NB4 (cell line): ENCODE measurements at regions not wholly inside any gene's neighbourhood (a gene's known extent, or its start where the extent isn't known, plus 50 kb on each side); places are given as distances from the start of the nearest gene placed in this dataset.

Experiments used
- POLR2A ChIP-seq: IDR thresholded peaks from 2 replicates; pipeline ENCODE4 v1.6.1; 2011; ENCODE audit warnings: mild to moderate bottlenecking; ENCODE audit not compliant: insufficient read length; ENCODE audit errors: extremely low read depth
- TF ChIP-seq, protein P1 (sequence below): IDR thresholded peaks from 2 replicates; pipeline ENCODE4 v1.6.1; 2011; ENCODE audit warnings: low read depth, low read length
- TF ChIP-seq, protein P2 (sequence below): IDR thresholded peaks from one replicate; pipeline ENCODE4 v1.5.1; 2012; ENCODE audit warnings: low read depth, low read length

DNA sequence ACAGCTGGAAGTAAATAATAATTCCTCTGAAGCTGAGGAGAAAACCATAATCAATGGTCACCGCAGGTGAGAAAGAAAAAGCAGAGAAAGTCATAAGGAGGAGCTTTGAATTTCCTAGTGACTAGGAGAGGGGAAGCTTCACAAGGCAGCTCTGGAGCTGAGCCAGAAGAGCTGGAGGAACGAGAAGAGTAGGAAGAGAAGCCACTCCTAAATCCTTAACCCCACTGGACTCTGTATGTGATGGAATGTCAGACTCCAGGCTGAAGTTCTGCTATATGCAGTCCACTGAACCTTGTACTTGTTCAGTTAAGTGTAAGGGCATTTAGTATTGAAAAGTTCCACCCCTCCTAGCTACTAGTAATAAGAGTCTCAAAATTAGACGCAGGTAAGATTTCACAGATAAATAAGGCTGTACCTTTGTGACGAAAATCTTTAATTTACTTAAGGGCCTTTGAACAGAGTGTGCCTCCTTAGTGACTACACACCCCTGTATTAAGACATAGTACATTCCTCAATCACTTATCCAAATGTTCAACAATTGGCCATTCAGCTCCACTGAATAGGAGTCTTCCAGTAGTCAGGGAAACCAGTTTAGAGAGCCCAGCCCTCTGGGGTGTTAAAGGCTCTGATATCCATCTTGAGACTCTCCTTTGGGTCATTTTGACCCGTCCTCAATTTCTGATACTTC lies 71.4 kb upstream of the UFL1 start:
- TF ChIP-seq, protein P1, sequence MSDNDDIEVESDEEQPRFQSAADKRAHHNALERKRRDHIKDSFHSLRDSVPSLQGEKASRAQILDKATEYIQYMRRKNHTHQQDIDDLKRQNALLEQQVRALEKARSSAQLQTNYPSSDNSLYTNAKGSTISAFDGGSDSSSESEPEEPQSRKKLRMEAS: no peak
- no peak for TF ChIP-seq POLR2A
- TF ChIP-seq, protein P2, sequence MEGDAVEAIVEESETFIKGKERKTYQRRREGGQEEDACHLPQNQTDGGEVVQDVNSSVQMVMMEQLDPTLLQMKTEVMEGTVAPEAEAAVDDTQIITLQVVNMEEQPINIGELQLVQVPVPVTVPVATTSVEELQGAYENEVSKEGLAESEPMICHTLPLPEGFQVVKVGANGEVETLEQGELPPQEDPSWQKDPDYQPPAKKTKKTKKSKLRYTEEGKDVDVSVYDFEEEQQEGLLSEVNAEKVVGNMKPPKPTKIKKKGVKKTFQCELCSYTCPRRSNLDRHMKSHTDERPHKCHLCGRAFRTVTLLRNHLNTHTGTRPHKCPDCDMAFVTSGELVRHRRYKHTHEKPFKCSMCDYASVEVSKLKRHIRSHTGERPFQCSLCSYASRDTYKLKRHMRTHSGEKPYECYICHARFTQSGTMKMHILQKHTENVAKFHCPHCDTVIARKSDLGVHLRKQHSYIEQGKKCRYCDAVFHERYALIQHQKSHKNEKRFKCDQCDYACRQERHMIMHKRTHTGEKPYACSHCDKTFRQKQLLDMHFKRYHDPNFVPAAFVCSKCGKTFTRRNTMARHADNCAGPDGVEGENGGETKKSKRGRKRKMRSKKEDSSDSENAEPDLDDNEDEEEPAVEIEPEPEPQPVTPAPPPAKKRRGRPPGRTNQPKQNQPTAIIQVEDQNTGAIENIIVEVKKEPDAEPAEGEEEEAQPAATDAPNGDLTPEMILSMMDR: no peak
